Tibial artery (tissue), 4 donors: ENCODE measurements at regions not wholly inside any gene's neighbourhood (a gene's known extent, or its start where the extent isn't known, plus 50 kb on each side); places are given as distances from the start of the nearest gene placed in this dataset.
"Not testable (repeated sequence)": the region's sequence is repeated elsewhere in the genome, so short reads cannot be mapped to it uniquely, and the experiment has no call there.

Source experiments
- DNase-seq, 2 donors: peaks; one replicate each; pipeline ENCODE4 v3.0.0-alpha.2; 2019
- H3K27ac ChIP-seq, 2 donors: fragments of 200-600 bp; sonication (generic) in 1 of 2; 1 replicate in 1 of 2; 2 replicates in 1 of 2; pipeline ENCODE4 v1.5.1; 2018 to 2019; ENCODE audit warnings: mild to moderate bottlenecking in 1 of 2
- H3K27me3 ChIP-seq, 2 donors: fragments of 200-600 bp; sonication (generic) in 1 of 2; one replicate each; pipeline versions ENCODE4 v1.5.1 to v1.6.0; 2016 to 2019
- H3K36me3 ChIP-seq, 3 donors: fragments of 200-600 bp; sonication (generic) in 2 of 3; one replicate each; pipeline ENCODE4 v1.5.1; 2016 to 2019; ENCODE audit warnings: mild to moderate bottlenecking in 2 of 3
- H3K4me1 ChIP-seq, 4 donors: fragments of 200-600 bp; sonication (generic) in 2 of 4; 1 replicate in 3 of 4; 2 replicates in 1 of 4; pipeline ENCODE4 v1.5.1; 2016 to 2019
- H3K4me3 ChIP-seq, 2 donors: fragments of 200-600 bp; sonication (generic) in 1 of 2; 1 replicate in 1 of 2; 2 replicates in 1 of 2; pipeline ENCODE4 v1.5.1; 2018 to 2019; ENCODE audit warnings: mild to moderate bottlenecking in 2 of 2
- H3K9me3 ChIP-seq, 3 donors: fragments of 200-600 bp; sonication (generic) in 1 of 3; one replicate each; pipeline ENCODE4 v1.5.1; 2016 to 2019
- intact Hi-C: fragments of 100-400 bp; cut with DNase I; formaldehyde crosslinking; loops from one replicate; pipeline ENCODE4 v1.15.0; 2023; ENCODE audit warnings: low total_unique reads
- TF ChIP-seq, protein P1 (sequence below), 2 experiments: fragments of 200-600 bp in 1 of 2; fragments of 450-650 bp in 1 of 2; IDR thresholded peaks; one replicate each; pipeline ENCODE4 v1.5.1; 2017 to 2019; ENCODE audit warnings: antibody characterized with exemption in 2 of 2, mild to moderate bottlenecking in 1 of 2, moderate library complexity in 1 of 2

DNA sequence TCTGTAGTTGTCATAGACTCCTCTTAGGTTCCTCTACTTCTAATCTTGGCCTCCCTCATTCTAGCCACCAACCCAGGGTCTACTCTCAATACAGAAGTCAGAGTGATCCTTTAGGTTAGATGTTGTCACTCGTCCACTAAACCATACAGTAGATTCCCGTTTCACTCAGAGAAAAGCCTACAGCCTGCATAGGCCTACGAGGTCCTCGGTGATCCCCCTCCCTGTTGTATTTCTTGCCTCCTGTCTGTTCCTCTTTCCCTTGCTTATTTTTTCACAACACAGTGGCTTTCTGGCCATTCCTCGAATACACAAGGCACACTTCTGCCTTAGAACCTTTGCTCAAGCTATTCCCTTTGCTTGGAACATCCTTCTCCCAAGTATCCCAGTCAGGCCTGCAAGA lies 183.0 kb upstream of the PRSS1 start:
- Histone ChIP-seq H3K27me3 (no peaks in the 10 kb centered on the region), H3K36me3 (no peaks in the 10 kb centered on the region), H3K9me3 (no peaks in the 10 kb centered on the region), H3K4me3 (no peak overlapping the region), H3K4me1 (no peaks in the 10 kb centered on the region), H3K27ac (no peak overlapping the region)
- TF ChIP-seq, protein P1, sequence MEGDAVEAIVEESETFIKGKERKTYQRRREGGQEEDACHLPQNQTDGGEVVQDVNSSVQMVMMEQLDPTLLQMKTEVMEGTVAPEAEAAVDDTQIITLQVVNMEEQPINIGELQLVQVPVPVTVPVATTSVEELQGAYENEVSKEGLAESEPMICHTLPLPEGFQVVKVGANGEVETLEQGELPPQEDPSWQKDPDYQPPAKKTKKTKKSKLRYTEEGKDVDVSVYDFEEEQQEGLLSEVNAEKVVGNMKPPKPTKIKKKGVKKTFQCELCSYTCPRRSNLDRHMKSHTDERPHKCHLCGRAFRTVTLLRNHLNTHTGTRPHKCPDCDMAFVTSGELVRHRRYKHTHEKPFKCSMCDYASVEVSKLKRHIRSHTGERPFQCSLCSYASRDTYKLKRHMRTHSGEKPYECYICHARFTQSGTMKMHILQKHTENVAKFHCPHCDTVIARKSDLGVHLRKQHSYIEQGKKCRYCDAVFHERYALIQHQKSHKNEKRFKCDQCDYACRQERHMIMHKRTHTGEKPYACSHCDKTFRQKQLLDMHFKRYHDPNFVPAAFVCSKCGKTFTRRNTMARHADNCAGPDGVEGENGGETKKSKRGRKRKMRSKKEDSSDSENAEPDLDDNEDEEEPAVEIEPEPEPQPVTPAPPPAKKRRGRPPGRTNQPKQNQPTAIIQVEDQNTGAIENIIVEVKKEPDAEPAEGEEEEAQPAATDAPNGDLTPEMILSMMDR (IDR thresholded peaks at IDR 0.05) = no peak
- no peak for DNase-seq
- intact Hi-C loops = no loop called here

DNA sequence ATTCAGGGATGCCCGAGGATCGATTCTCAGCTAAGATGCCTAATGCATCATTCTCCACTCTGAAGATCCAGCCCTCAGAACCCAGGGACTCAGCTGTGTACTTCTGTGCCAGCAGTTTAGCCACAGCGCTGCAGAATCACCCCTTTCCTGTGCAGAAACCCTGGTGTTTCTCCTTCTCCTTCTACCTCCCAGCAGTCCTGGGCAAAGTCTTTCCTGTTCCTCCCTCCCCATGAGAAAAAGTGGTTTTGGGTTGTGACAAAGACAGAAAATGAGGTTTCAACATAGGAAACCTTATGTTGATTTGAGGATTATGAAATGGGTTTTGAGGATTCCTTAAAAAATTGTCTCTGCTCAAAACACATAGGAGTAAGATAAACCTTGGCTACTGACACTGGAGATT lies 185.1 kb upstream of the PRSS1 start:
- DNase-seq, intact Hi-C loops, H3K4me3 ChIP-seq: not testable (repeated sequence)

DNA sequence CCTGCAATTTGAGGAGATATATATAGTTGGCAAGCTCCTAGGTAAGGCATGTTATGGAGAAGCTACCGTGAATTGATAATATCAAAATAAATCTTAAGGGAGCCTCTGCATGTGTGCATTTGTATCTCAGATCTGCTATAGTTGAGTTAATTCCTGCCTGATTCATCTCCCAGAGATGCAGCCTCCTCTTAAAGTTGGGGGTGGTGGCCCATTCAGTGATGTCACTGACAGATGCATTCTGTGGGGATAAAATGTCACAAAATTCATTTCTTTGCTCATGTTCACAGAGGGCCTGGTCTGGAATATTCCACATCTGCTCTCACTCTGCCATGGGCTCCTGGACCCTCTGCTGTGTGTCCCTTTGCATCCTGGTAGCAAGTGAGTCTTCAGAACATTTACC lies 185.8 kb upstream of the PRSS1 start:
- TF ChIP-seq, protein P1 (IDR thresholded peaks at IDR 0.05) = no peak
- Histone ChIP-seq H3K9me3 (no peaks in the 10 kb centered on the region), H3K4me3 (no peak overlapping the region), H3K27ac (no peak overlapping the region), H3K27me3 (no peaks in the 10 kb centered on the region), H3K4me1 (no peaks in the 10 kb centered on the region), H3K36me3 (no peaks in the 10 kb centered on the region)
- DNase-seq = no peak
- intact Hi-C loops = no loop called here

More for the DNA sequence above, 185.1 kb upstream of the PRSS1 start:
- not testable (repeated sequence) for H3K9me3 ChIP-seq, H3K27me3 ChIP-seq, H3K27ac ChIP-seq, H3K36me3 ChIP-seq, H3K4me1 ChIP-seq

DNA sequence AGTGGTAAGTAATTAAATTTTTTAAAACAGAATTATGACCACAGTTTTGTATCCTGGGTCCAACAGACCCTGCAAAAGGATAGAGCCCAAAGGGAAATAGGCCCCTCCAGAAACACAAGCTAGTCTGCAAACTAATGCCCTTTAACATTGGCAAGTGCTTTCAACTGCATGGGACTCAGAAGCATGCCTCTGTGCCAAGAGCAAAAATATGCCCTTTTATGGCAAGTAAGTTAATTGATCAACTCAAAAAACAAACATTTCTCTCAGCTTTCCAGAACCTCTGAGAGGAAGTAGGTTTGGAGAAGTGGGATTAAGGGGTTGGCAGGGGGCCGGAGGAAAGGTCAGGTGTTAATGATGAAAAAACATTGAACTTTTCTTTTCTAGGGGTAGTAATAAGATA lies 186.6 kb upstream of the PRSS1 start:
- Histone ChIP-seq H3K4me1 (no peaks in the 10 kb centered on the region), H3K27ac (no peak overlapping the region), H3K9me3 (no peaks in the 10 kb centered on the region), H3K36me3 (no peaks in the 10 kb centered on the region), H3K27me3 (no peaks in the 10 kb centered on the region), H3K4me3 (no peak overlapping the region)
- TF ChIP-seq, protein P1 (IDR thresholded peaks at IDR 0.05) = no peak
- DNase-seq = no peak
- intact Hi-C loops = no loop called here

DNA sequence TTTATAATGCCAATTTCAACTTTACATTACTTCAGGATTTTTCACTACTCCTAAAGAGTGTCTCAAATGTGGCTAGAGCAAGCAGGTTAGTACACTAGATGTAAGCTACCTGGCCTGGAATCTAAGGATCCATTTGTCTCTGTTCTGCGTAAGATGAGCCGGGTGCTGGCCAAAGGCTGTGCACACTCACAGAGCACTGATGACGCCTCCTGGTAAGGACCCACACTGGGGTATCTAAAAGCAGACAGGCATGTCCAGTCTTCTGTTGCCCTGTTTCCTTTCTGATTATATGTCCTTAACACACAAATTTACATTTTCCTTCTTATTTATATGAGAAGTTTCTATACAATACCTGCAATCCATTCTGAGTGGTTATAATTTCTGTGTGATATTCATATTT lies 187.9 kb upstream of the PRSS1 start:
- H3K27me3 ChIP-seq, H3K27ac ChIP-seq, intact Hi-C loops, DNase-seq, H3K9me3 ChIP-seq, H3K4me3 ChIP-seq, H3K4me1 ChIP-seq, H3K36me3 ChIP-seq: not testable (repeated sequence)

DNA sequence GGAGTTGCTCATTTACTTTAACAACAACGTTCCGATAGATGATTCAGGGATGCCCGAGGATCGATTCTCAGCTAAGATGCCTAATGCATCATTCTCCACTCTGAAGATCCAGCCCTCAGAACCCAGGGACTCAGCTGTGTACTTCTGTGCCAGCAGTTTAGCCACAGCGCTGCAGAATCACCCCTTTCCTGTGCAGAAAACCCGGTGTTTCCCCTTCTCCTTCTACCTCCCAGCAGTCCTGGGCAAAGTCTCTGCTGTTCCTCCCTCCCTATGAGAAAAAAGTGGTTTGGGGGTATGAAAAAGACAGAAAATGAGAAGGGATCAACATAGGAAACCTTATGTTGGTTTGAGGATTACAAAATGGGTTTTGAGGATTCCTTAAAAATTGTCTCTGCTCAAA lies 188.5 kb upstream of the PRSS1 start:
- H3K27ac ChIP-seq, H3K4me3 ChIP-seq, intact Hi-C loops, DNase-seq, H3K27me3 ChIP-seq, H3K9me3 ChIP-seq, H3K4me1 ChIP-seq, H3K36me3 ChIP-seq: not testable (repeated sequence)

DNA sequence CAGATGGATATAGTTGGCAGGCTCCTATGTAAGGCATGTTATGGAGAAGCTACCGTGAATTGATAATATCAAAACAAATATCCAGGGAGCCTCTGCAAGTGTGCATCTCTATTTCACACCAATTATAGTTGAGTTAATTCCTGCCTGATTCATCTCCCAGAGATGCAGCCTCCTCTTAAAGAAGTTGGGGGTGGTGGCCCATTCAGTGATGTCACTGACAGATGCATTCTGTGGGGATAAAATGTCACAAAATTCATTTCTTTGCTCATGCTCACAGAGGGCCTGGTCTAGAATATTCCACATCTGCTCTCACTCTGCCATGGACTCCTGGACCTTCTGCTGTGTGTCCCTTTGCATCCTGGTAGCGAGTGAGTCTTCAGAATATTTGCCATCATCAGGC lies 189.1 kb upstream of the PRSS1 start:
- Histone ChIP-seq H3K27me3 (no peaks in the 10 kb centered on the region), H3K4me1 (no peaks in the 10 kb centered on the region), H3K36me3 (no peaks in the 10 kb centered on the region), H3K27ac (no peak overlapping the region), H3K4me3 (no peak overlapping the region), H3K9me3 (no peaks in the 10 kb centered on the region)
- DNase-seq = no peak
- TF ChIP-seq, protein P1 (IDR thresholded peaks at IDR 0.05) = no peak
- intact Hi-C loops = no loop called here
